Fibroblast of lung (primary cell): ENCODE measurements at regions not wholly inside any gene's neighbourhood (a gene's known extent, or its start where the extent isn't known, plus 50 kb on each side); places are given as distances from the start of the nearest gene placed in this dataset.

ENCODE experiments used
- EZH2 ChIP-seq: IDR thresholded peaks from 2 replicates; pipeline ENCODE4 v1.5.1; 2012; ENCODE audit warnings: low read length, control low read depth, mild to moderate bottlenecking; ENCODE audit errors: missing control alignments
- TF ChIP-seq, protein P1 (sequence below), 2 donors: IDR thresholded peaks in 1 of 2; conservative IDR thresholded peaks in 1 of 2; 1 replicate in 1 of 2; 2 replicates in 1 of 2; pipeline ENCODE4 v1.5.1; 2011 to 2012; ENCODE audit warnings: low read length in 2 of 2, control low read depth in 1 of 2, inconsistent platforms in 1 of 2, low read depth in 1 of 2, mild to moderate bottlenecking in 1 of 2

- TF ChIP-seq, protein P1, sequence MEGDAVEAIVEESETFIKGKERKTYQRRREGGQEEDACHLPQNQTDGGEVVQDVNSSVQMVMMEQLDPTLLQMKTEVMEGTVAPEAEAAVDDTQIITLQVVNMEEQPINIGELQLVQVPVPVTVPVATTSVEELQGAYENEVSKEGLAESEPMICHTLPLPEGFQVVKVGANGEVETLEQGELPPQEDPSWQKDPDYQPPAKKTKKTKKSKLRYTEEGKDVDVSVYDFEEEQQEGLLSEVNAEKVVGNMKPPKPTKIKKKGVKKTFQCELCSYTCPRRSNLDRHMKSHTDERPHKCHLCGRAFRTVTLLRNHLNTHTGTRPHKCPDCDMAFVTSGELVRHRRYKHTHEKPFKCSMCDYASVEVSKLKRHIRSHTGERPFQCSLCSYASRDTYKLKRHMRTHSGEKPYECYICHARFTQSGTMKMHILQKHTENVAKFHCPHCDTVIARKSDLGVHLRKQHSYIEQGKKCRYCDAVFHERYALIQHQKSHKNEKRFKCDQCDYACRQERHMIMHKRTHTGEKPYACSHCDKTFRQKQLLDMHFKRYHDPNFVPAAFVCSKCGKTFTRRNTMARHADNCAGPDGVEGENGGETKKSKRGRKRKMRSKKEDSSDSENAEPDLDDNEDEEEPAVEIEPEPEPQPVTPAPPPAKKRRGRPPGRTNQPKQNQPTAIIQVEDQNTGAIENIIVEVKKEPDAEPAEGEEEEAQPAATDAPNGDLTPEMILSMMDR (conservative IDR thresholded peaks at IDR 0.05 in 1 of 2, IDR thresholded peaks at IDR 0.05 in 1 of 2; ENCODE audit: low read depth in 1 of 2, low read length in 2 of 2) = no peak
- TF ChIP-seq EZH2 = no peak
Observed at GRCh38 chr2:35503311-35503710, 852.3 kb upstream of the CRIM1 start.
